ENCODE measurements at regions not wholly inside any gene's neighbourhood (a gene's known extent, or its start where the extent isn't known, plus 50 kb on each side); places are given as distances from the start of the nearest gene placed in this dataset.
"Not testable (repeated sequence)": the region's sequence is repeated elsewhere in the genome, so short reads cannot be mapped to it uniquely, and the experiment has no call there.

DNA sequence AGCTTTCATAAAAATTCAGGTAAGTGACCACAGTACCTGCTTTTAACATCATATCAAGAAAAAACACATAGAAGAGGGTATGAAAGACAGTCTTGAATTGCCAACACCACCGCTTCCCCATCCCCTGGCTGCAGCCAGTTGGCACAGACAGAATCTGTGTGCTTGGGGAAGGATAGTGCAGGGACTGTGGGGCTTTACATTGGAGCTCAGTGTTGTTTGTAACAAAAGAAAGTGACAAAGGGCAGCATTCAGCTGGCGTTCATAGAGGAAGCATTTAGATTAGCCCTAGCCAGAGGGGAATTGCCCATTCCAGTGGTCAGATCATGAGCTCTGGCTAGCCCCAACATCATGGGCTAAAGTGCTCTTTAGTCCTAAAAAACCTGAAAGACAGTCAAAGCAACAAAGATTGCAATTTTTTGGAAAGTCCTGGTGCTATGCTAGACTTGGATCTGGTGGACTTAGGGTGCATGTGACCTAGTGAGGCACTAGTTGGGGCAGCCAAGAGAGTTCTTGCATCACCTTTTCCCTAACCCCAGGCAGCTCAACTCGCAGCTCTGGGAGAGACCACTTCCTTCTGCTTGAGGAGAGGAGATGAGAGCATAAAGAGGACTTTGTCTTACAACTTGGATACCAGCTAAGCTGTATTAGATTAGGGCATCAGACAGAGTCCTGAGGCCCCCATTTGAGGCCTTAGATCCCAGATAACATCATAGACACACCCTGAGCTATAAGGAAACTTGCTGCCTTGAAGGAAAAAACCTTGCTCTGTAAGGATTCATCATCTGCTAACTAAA lies 1602.4 kb upstream of the ADGRL3 start:
- no peak for DNase-seq (ENCODE audit: low read depth)

DNA sequence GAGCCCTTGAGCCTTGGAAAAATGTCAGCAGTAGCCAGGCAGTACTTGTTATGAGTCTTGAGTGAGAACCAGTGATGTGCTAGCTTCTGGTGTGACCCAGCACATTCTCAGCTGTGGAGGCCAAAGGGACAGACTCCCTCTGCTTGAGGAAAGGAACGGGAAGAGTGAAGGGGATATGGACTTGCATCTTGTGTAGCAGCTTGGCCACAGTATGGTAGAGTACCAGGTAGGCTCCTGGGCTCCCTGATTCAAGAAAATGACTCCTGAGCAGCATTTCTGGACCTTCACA lies 1601.9 kb upstream of the ADGRL3 start:
- DNase-seq (ENCODE audit: low read depth) = no peak

DNA sequence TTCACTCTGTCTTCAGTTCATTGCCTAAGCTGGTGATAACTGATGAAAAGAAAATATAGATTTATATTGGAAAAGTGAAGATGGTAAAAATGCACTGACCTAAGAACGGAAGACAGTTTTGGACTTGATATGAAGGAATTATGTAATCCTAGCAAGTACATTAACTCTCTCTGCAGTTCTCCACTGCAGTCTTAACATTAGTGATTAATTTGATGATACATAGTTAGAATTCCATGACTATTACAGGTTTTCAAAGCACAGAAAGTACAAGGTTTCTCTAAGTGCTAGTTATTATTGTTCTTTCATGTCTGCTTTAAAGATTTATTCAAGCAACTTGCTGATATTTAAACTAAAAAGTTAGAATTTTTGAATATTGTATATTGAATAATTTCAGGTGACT lies 1591.7 kb upstream of the ADGRL3 start:
- no peak for DNase-seq (ENCODE audit: low read depth)

DNA sequence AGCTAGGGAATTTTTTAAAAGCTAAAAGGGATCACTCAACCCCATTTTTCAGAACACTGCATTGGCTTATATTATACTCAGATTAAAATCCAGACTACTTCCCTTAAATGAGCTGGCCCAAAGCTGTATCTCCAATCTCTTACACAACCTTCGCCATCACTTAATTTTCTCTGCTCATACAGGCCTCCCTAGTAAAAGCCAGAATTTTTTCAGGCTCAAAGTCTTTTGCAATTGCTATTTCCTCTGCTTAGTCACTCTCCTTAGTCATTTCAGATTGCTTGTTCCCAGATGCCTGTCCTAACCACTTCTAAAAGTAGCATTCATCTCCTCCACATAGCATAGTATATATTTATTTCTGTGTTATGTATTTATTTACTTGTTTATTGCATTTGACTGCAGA lies 1587.9 kb upstream of the ADGRL3 start:
- DNase-seq (ENCODE audit: low read depth) = no peak

DNA sequence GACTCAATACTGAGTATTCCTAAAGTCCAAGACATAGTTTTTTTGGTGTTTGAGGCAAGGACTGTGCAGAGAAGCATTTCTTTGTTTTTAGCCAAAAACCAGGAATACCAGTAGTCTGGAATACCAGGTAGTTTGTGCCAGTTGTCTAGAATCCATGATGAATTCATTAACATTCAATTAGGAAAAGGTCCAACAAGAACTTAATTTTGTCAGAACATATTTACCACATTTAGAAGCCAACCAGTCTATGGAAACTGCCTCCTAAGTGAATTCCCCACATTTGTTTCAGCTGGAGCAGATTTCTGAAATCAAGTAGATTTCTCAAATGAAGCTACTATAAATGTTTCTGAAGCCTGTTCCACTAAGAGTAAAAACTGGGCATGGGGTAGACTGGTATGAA lies 1584.8 kb upstream of the ADGRL3 start:
- no peak for DNase-seq (ENCODE audit: low read depth)

GRCh38 chr4:59629348-59629747 lies 1570.8 kb upstream of the ADGRL3 start:
- no peak for DNase-seq (ENCODE audit: low read depth)

DNA sequence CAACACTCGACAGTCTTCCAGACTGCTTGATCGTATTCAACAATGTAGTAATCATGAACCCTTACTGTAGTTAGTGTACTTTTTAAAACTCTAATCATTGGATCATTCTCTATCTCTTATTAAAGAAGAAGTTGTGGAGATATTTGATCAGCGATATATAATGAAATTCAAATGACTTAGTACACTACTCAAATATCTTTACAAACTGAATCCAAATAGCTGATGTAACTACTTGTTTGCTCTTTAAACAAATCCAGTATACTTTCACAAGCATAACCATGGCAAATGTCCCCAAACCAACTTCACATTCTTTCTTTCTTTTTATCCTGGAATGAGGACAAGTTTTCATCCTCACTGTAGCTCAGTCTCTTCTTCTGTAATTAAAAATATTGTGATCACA lies 1569.9 kb upstream of the ADGRL3 start:
- DNase-seq (ENCODE audit: low read depth) = no peak

DNA sequence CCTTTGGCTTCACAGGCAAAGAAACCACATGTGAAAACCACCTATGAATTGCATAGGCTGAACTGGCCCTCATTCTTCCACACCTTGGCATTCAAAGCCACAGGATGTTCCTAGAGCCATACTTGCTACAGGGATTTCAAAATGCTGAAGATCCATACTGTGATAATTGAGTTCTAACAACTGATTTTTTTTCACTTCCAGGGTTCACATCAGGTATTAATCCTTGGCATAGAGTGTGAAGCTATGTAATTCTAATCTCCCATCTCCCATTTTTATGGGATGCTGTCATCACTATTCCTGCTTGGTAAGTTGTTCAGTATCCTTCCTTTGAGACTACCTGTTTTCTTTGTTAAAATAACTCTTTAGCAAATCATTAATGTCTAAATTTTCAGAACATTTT lies 1569.2 kb upstream of the ADGRL3 start:
- DNase-seq (ENCODE audit: low read depth) = no peak

DNA sequence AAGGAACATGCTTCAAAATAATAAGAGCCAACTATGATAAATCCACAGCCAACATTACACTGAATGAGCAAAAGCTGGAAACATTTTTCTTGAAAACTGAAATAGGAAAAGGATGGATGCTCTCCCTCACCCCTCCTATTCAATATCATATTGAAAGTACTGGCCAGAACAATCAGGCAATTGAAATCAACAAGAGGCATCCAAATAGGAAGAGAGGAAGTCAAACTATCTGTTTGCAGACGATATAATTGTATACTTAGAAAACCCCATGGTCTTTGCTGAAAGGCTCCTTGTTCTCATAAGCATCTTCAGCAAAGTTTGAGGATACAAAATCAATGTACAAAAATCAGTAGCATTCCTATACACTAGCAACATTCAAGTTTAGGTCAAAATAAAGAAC lies 1562.5 kb upstream of the ADGRL3 start:
- DNase-seq (ENCODE audit: low read depth) = no peak

DNA sequence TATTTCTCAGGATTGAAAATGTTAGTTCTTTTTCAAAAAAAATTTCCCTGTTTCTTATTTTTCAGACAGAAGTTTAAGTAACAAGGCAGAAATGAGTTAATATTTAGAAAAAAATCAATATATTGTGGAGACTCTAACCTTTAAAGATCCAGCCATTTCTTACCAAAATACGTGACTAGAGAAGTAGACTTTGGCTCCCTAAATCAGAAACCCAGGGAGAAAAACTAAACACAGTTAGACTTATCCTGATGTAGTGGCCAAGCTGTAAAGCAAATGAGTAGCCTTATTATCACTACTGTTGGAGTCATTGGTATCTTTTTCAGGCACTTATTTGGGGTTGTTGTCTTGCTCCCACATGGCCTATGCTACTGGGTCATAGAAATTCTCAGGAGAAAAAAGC lies 1556.4 kb upstream of the ADGRL3 start:
- no peak for DNase-seq (ENCODE audit: low read depth)

DNA sequence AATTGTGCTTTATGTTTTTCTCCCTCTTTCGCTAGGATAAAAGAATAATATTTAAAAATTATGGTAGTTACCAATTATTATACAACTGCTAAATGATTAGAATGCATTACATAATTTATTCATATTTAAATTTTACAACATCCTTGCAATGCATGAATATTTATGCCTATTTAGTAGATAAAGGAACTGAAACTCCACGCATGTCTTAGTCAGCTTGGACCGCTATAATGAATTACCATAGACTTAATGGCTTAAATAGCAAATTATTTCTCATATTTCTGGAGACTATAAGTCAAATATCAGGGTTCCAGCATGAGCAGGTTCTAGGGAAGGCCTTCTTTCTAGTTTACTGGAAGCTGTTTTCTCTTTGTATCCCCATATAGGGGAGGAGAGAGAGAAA lies 1555.4 kb upstream of the ADGRL3 start:
- DNase-seq (ENCODE audit: low read depth) = no peak

DNA sequence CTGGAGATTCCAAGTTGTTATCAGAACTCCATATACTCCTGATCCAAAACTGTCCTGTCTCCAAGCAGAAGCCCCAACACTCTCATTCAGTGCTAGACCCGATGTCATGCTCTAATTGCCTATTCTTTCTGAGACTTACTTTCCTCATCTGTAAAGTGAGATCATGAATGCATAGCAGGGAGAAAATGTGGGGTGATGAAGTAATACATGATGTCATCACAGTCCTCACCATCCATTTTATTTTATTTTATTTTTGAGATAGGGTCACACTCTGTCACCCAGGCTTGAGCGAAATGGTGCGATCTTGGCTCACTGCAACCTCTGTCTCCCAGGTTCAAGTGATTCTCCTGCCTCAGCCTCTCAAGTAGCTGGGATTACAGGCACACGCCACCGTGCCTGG lies 1554.0 kb upstream of the ADGRL3 start:
- no peak for DNase-seq (ENCODE audit: low read depth)

DNA sequence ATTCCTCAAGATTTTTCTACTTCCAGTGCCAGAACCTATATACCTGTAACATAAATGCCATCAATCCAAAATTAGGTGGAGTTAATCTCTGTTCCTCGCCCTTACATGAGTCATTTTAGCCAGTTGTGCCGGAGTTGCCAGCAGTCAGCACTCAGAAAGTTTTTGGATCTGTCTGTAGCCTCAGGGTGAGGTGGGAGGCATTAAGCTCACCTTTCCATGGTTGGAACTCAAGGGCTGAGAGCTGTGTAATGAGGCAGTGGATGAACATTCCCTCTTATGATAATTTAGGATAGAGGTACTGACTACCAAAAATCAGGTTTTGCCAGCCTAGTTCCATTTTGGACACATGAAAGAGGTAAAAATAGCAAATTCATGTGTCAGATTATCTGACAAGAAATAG lies 1553.1 kb upstream of the ADGRL3 start:
- no peak for DNase-seq (ENCODE audit: low read depth)

DNA sequence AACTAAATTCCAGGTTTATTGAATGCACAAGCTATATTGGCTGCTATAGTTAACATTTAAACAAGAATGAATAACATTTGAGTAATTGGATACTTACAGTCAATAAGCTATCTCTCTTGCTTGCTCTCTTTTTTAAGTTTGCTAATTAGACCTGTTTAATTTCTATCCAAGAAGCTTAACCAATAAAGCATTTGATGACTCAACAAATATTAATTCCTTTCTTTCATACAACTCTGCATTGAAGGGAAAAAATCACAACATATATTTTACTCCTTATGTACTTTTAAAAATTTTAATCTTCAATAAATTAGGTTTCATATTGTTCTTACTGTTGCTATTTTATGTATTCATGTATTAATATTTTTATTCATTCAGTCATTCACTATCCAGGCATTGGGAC lies 1552.6 kb upstream of the ADGRL3 start:
- no peak for DNase-seq (ENCODE audit: low read depth)

- no peak for DNase-seq (ENCODE audit: low read depth)
Measured at GRCh38 chr4:59650861-59651260, 1549.3 kb upstream of the ADGRL3 start.

- DNase-seq (ENCODE audit: low read depth) = no peak
Measured at GRCh38 chr4:59655996-59656395, 1544.1 kb upstream of the ADGRL3 start.

GRCh38 chr4:59664771-59665170 lies 1535.4 kb upstream of the ADGRL3 start:
- no peak for DNase-seq (ENCODE audit: low read depth)

DNA sequence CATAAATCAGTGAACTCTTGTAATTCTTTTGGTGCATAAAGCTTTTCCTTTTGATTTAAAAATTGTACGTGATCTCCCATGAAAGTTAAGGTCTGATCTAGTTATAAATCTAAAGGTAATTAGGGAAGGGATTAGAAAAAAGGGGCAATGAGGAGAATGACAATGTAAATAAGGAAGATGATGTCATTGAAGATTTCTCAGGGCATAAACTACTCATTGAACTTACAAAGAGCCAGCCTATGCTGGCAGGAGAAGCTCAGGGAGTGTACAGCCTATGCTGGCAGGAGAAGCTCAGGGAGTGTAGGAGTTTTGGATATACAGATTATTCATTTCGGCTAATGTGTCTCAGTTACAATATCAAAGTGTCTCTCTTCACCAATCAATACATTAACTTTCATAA lies 1533.5 kb upstream of the ADGRL3 start:
- no peak for DNase-seq (ENCODE audit: low read depth)

DNA sequence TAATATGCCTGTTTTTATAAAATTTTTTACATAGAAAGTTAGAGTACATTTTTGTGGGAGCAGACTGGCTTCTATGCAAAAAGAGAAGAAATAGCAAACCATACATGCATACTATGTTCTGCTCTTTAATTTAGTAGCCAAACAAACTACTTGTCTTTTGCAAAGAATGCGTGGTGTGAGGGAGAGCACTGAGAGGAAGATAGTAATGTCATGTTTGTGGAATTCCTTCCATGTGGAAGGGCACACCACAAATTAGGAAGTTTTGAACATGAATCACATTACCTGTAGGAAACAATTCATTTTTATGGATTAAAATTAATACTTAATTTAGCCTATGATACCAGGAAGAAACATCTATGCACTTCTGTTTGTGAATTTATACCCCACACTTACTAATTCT lies 1529.1 kb upstream of the ADGRL3 start:
- no peak for DNase-seq (ENCODE audit: low read depth)

DNA sequence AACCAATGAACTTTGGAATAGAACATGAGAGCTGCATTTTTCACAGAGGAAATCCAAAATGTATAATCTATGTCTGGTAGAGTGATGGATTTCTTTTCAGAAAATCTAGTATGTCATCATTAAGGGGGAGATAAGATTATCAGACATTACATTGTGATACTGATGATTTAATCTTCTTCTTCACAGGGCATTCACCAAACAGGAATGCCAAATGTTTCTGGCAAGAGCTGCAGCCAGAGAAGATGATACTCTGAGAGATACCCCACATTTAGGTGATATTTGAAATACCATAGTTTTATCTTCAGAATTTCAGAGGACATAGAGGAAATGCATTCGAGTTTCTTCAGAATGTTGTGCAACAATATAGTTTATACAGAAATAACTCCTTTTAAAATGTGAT lies 1523.7 kb upstream of the ADGRL3 start:
- DNase-seq (ENCODE audit: low read depth) = no peak

- DNase-seq (ENCODE audit: low read depth) = not testable (repeated sequence)
Measured at GRCh38 chr4:59676992-59677391, 1523.1 kb upstream of the ADGRL3 start.

GRCh38 chr4:59685626-59686025 lies 1514.5 kb upstream of the ADGRL3 start:
- DNase-seq (ENCODE audit: low read depth) = no peak

DNA sequence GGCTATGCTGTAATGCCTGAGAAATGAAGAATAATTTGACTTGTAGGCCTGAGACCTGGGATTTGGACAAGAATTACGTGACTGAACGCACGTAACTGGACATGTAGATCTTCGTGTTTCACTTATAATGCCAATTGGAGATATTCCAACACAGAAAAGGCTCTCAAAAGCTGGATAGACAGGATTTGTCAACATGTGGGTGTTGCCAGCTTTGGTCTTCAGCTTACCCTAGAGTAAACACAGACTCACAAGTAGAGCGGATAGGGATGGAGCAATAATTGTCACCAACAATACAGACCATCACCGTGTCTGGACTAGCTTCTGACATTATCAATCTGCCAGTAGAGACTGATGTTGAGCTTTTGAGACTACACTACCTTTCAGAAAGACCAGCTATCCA lies 1511.0 kb upstream of the ADGRL3 start:
- DNase-seq (ENCODE audit: low read depth) = no peak

GRCh38 chr4:59695355-59696053 lies 1504.6 kb upstream of the ADGRL3 start:
- DNase-seq (ENCODE audit: low read depth) = no peak

All from Daoy (cell line).